Epithelial cell of esophagus (primary cell): ENCODE measurements at regions not wholly inside any gene's neighbourhood (a gene's known extent, or its start where the extent isn't known, plus 50 kb on each side); places are given as distances from the start of the nearest gene placed in this dataset.

ENCODE experiments used
- DNase-seq: peaks from one replicate; pipeline ENCODE4 v3.0.0; 2010; ENCODE audit warnings: low read depth
- H3K4me3 ChIP-seq: 2 replicates; pipeline ENCODE4 v1.5.1; 2011; ENCODE audit warnings: mild to moderate bottlenecking, low read length, control low read depth
- CTCF ChIP-seq: IDR thresholded peaks from 2 replicates; pipeline ENCODE4 v1.5.1; 2011; ENCODE audit warnings: low read depth, mild to moderate bottlenecking, low read length, control low read depth, inconsistent platforms; ENCODE audit not compliant: insufficient read depth; ENCODE audit errors: missing control alignments

GRCh38 chr10:84004221-84004620 lies 135.1 kb upstream of the GHITM start:
- no peak for DNase-seq
- H3K4me3 ChIP-seq: no peak overlapping the region
- no peak for TF ChIP-seq CTCF

GRCh38 chr10:84005403-84005802 lies 133.9 kb upstream of the GHITM start:
- H3K4me3 ChIP-seq: no peak overlapping the region
- no peak for TF ChIP-seq CTCF
- no peak for DNase-seq

GRCh38 chr10:84007482-84007881 lies 131.8 kb upstream of the GHITM start:
- no peak overlapping the region for H3K4me3 ChIP-seq
- DNase-seq: no peak
- TF ChIP-seq CTCF: no peak

GRCh38 chr10:84008878-84009277 lies 130.4 kb upstream of the GHITM start:
- DNase-seq: peak; percentile 22
- TF ChIP-seq CTCF: peak; percentile 72
- H3K4me3 ChIP-seq: no peak overlapping the region

- no peak overlapping the region for H3K4me3 ChIP-seq
- TF ChIP-seq CTCF: no peak
- no peak for DNase-seq
Observed at GRCh38 chr10:84012431-84012830, 126.9 kb upstream of the GHITM start.

- no peak for DNase-seq
- H3K4me3 ChIP-seq: no peak overlapping the region
- TF ChIP-seq CTCF: no peak
Observed at GRCh38 chr10:84012831-84013458, 126.4 kb upstream of the GHITM start.

- no peak overlapping the region for H3K4me3 ChIP-seq
- no peak for DNase-seq
- TF ChIP-seq CTCF: no peak
Observed at GRCh38 chr10:84015877-84016595, 123.3 kb upstream of the GHITM start.
